ENCODE measurements at regions not wholly inside any gene's neighbourhood (a gene's known extent, or its start where the extent isn't known, plus 50 kb on each side); places are given as distances from the start of the nearest gene placed in this dataset.

GRCh38 chr7:138282997-138283396 lies 177.1 kb upstream of the TRIM24 start:
- Histone ChIP-seq H3K79me1 (ENCODE audit: low read length) (no peaks in the 10 kb centered on the region), H2BK15ac (replicated peaks; ENCODE audit: low read depth) (no peak overlapping the region), H2BK120ac (ENCODE audit: low read depth, low read length) (no peak overlapping the region), H3K4me1 (ENCODE audit: control insufficient read depth, low read depth, low read length) (no peaks in the 10 kb centered on the region), H3K9ac (ENCODE audit: low read length) (no peak overlapping the region), H3K4me2 (ENCODE audit: low read length) (no peak overlapping the region), H3K23ac (ENCODE audit: low read length) (no peak overlapping the region), H3K27me3 (ENCODE audit: insufficient read depth, low read length, poor library complexity) (no peaks in the 10 kb centered on the region), H3K56ac (ENCODE audit: low read length) (no peak overlapping the region), H4K8ac (ENCODE audit: low read depth, low read length) (no peak overlapping the region), H3K36me3 (ENCODE audit: control insufficient read depth, insufficient read depth, low read length) (no peaks in the 10 kb centered on the region), H2BK5ac (ENCODE audit: low read length) (no peak overlapping the region), H3K79me2 (ENCODE audit: control insufficient read depth, insufficient read depth, low read length) (no peaks in the 10 kb centered on the region), H3K27ac (ENCODE audit: low read depth, low read length) (no peak overlapping the region), H3K18ac (ENCODE audit: low read length) (no peak overlapping the region), H4K5ac (ENCODE audit: low read length) (no peak overlapping the region), H2AK5ac (ENCODE audit: low read length) (no peak overlapping the region), H3K4me3 (ENCODE audit: low read length) (no peak overlapping the region), H3K4ac (ENCODE audit: low read depth, low read length) (no peak overlapping the region)
- no peak for DNase-seq
- no CpG with 5 or more reads among the region's 5 CpGs for WGBS (ENCODE audit: extremely low coverage, insufficient coverage, low lambda C conversion rate)

- Histone ChIP-seq H3K27ac (ENCODE audit: low read depth, low read length) (no peak overlapping the region), H3K56ac (ENCODE audit: low read length) (no peak overlapping the region), H3K4ac (ENCODE audit: low read depth, low read length) (no peak overlapping the region), H2BK15ac (replicated peaks; ENCODE audit: low read depth) (no peak overlapping the region), H3K4me2 (ENCODE audit: low read length) (no peak overlapping the region), H2BK5ac (ENCODE audit: low read length) (no peak overlapping the region), H3K36me3 (ENCODE audit: control insufficient read depth, insufficient read depth, low read length) (no peaks in the 10 kb centered on the region), H3K27me3 (ENCODE audit: insufficient read depth, low read length, poor library complexity) (no peaks in the 10 kb centered on the region), H3K23ac (ENCODE audit: low read length) (no peak overlapping the region), H3K18ac (ENCODE audit: low read length) (no peak overlapping the region), H2BK120ac (ENCODE audit: low read depth, low read length) (no peak overlapping the region), H3K4me1 (ENCODE audit: control insufficient read depth, low read depth, low read length) (no peaks in the 10 kb centered on the region), H3K9ac (ENCODE audit: low read length) (no peak overlapping the region), H4K5ac (ENCODE audit: low read length) (no peak overlapping the region), H4K8ac (ENCODE audit: low read depth, low read length) (no peak overlapping the region), H3K79me1 (ENCODE audit: low read length) (no peaks in the 10 kb centered on the region), H3K79me2 (ENCODE audit: control insufficient read depth, insufficient read depth, low read length) (no peaks in the 10 kb centered on the region), H2AK5ac (ENCODE audit: low read length) (no peak overlapping the region), H3K4me3 (ENCODE audit: low read length) (no peak overlapping the region)
- no CpG with 5 or more reads among the region's 1 CpG for WGBS (ENCODE audit: extremely low coverage, insufficient coverage, low lambda C conversion rate)
- no peak for DNase-seq
These were observed 174.9 kb upstream of the TRIM24 start for GRCh38 chr7:138285129-138285528.

- no peak overlapping the region for H3K4me2 ChIP-seq (ENCODE audit: low read length)
- no peak overlapping the region for H2BK15ac ChIP-seq (replicated peaks; ENCODE audit: low read depth)
- no peaks in the 10 kb centered on the region for H3K27me3 ChIP-seq (ENCODE audit: insufficient read depth, low read length, poor library complexity)
- no peak overlapping the region for H3K23ac ChIP-seq (ENCODE audit: low read length)
- no peak overlapping the region for H2BK120ac ChIP-seq (ENCODE audit: low read depth, low read length)
- no peak overlapping the region for H3K18ac ChIP-seq (ENCODE audit: low read length)
- no peak overlapping the region for H2AK5ac ChIP-seq (ENCODE audit: low read length)
- H4K8ac ChIP-seq (ENCODE audit: low read depth, low read length), result no peak overlapping the region
- H3K36me3 ChIP-seq (ENCODE audit: control insufficient read depth, insufficient read depth, low read length), result no peaks in the 10 kb centered on the region
- no peak overlapping the region for H2BK5ac ChIP-seq (ENCODE audit: low read length)
- no peak overlapping the region for H3K27ac ChIP-seq (ENCODE audit: low read depth, low read length)
- no peak overlapping the region for H3K4ac ChIP-seq (ENCODE audit: low read depth, low read length)
- H3K4me1 ChIP-seq (ENCODE audit: control insufficient read depth, low read depth, low read length), result no peaks in the 10 kb centered on the region
- no peak for DNase-seq
- H4K5ac ChIP-seq (ENCODE audit: low read length), result no peak overlapping the region
- H3K79me1 ChIP-seq (ENCODE audit: low read length), result no peaks in the 10 kb centered on the region
- no peak overlapping the region for H3K56ac ChIP-seq (ENCODE audit: low read length)
- WGBS (ENCODE audit: extremely low coverage, insufficient coverage, low lambda C conversion rate), result no CpG with 5 or more reads among the region's 3 CpGs
- H3K79me2 ChIP-seq (ENCODE audit: control insufficient read depth, insufficient read depth, low read length), result no peaks in the 10 kb centered on the region
- no peak overlapping the region for H3K4me3 ChIP-seq (ENCODE audit: low read length)
- H3K9ac ChIP-seq (ENCODE audit: low read length), result no peak overlapping the region
These were observed 173.2 kb upstream of the TRIM24 start for GRCh38 chr7:138286846-138287245.

GRCh38 chr7:138287549-138287948 lies 172.5 kb upstream of the TRIM24 start:
- Histone ChIP-seq H3K56ac (ENCODE audit: low read length) (no peak overlapping the region), H3K36me3 (ENCODE audit: control insufficient read depth, insufficient read depth, low read length) (no peaks in the 10 kb centered on the region), H3K23ac (ENCODE audit: low read length) (no peak overlapping the region), H3K79me1 (ENCODE audit: low read length) (no peaks in the 10 kb centered on the region), H3K4ac (ENCODE audit: low read depth, low read length) (no peak overlapping the region), H3K4me3 (ENCODE audit: low read length) (no peak overlapping the region), H3K18ac (ENCODE audit: low read length) (no peak overlapping the region), H2AK5ac (ENCODE audit: low read length) (no peak overlapping the region), H4K8ac (ENCODE audit: low read depth, low read length) (no peak overlapping the region), H2BK120ac (ENCODE audit: low read depth, low read length) (no peak overlapping the region), H4K5ac (ENCODE audit: low read length) (no peak overlapping the region), H3K4me2 (ENCODE audit: low read length) (no peak overlapping the region), H3K27ac (ENCODE audit: low read depth, low read length) (no peak overlapping the region), H3K27me3 (ENCODE audit: insufficient read depth, low read length, poor library complexity) (no peaks in the 10 kb centered on the region), H2BK5ac (ENCODE audit: low read length) (no peak overlapping the region), H3K9ac (ENCODE audit: low read length) (no peak overlapping the region), H3K79me2 (ENCODE audit: control insufficient read depth, insufficient read depth, low read length) (no peaks in the 10 kb centered on the region), H3K4me1 (ENCODE audit: control insufficient read depth, low read depth, low read length) (no peaks in the 10 kb centered on the region), H2BK15ac (replicated peaks; ENCODE audit: low read depth) (no peak overlapping the region)
- no peak for DNase-seq
- no CpG with 5 or more reads among the region's 2 CpGs for WGBS (ENCODE audit: extremely low coverage, insufficient coverage, low lambda C conversion rate)

GRCh38 chr7:138289082-138289481 lies 171.0 kb upstream of the TRIM24 start:
- no peak overlapping the region for H3K27ac ChIP-seq (ENCODE audit: low read depth, low read length)
- H3K9ac ChIP-seq (ENCODE audit: low read length), result no peak overlapping the region
- no peaks in the 10 kb centered on the region for H3K27me3 ChIP-seq (ENCODE audit: insufficient read depth, low read length, poor library complexity)
- H2BK15ac ChIP-seq (replicated peaks; ENCODE audit: low read depth), result no peak overlapping the region
- H2BK5ac ChIP-seq (ENCODE audit: low read length), result no peak overlapping the region
- no peak overlapping the region for H3K18ac ChIP-seq (ENCODE audit: low read length)
- no peaks in the 10 kb centered on the region for H3K4me1 ChIP-seq (ENCODE audit: control insufficient read depth, low read depth, low read length)
- H3K36me3 ChIP-seq (ENCODE audit: control insufficient read depth, insufficient read depth, low read length), result no peaks in the 10 kb centered on the region
- H3K4ac ChIP-seq (ENCODE audit: low read depth, low read length), result no peak overlapping the region
- H3K79me2 ChIP-seq (ENCODE audit: control insufficient read depth, insufficient read depth, low read length), result no peaks in the 10 kb centered on the region
- H3K4me3 ChIP-seq (ENCODE audit: low read length), result no peak overlapping the region
- H3K79me1 ChIP-seq (ENCODE audit: low read length), result no peaks in the 10 kb centered on the region
- H3K4me2 ChIP-seq (ENCODE audit: low read length), result no peak overlapping the region
- H3K56ac ChIP-seq (ENCODE audit: low read length), result no peak overlapping the region
- H2BK120ac ChIP-seq (ENCODE audit: low read depth, low read length), result no peak overlapping the region
- no peak overlapping the region for H4K5ac ChIP-seq (ENCODE audit: low read length)
- no peak overlapping the region for H4K8ac ChIP-seq (ENCODE audit: low read depth, low read length)
- no peak overlapping the region for H2AK5ac ChIP-seq (ENCODE audit: low read length)
- no peak overlapping the region for H3K23ac ChIP-seq (ENCODE audit: low read length)
- DNase-seq, result no peak

- Histone ChIP-seq H3K36me3 (ENCODE audit: control insufficient read depth, insufficient read depth, low read length) (no peaks in the 10 kb centered on the region), H2BK5ac (ENCODE audit: low read length) (no peak overlapping the region), H2BK120ac (ENCODE audit: low read depth, low read length) (no peak overlapping the region), H3K23ac (ENCODE audit: low read length) (no peak overlapping the region), H3K4me1 (ENCODE audit: control insufficient read depth, low read depth, low read length) (no peaks in the 10 kb centered on the region), H3K4ac (ENCODE audit: low read depth, low read length) (no peak overlapping the region), H3K4me2 (ENCODE audit: low read length) (no peak overlapping the region), H4K8ac (ENCODE audit: low read depth, low read length) (no peak overlapping the region), H3K27me3 (ENCODE audit: insufficient read depth, low read length, poor library complexity) (no peaks in the 10 kb centered on the region), H3K27ac (ENCODE audit: low read depth, low read length) (no peak overlapping the region), H3K56ac (ENCODE audit: low read length) (no peak overlapping the region), H2BK15ac (replicated peaks; ENCODE audit: low read depth) (no peak overlapping the region), H4K5ac (ENCODE audit: low read length) (no peak overlapping the region), H3K4me3 (ENCODE audit: low read length) (no peak overlapping the region), H3K18ac (ENCODE audit: low read length) (no peak overlapping the region), H3K9ac (ENCODE audit: low read length) (no peak overlapping the region), H3K79me2 (ENCODE audit: control insufficient read depth, insufficient read depth, low read length) (no peaks in the 10 kb centered on the region), H2AK5ac (ENCODE audit: low read length) (no peak overlapping the region), H3K79me1 (ENCODE audit: low read length) (no peaks in the 10 kb centered on the region)
- no peak for DNase-seq
- no CpG with 5 or more reads among the region's 2 CpGs for WGBS (ENCODE audit: extremely low coverage, insufficient coverage, low lambda C conversion rate)
These were observed 170.2 kb upstream of the TRIM24 start for GRCh38 chr7:138289864-138290263.
